HepG2 (cell line): ENCODE measurements at regions not wholly inside any gene's neighbourhood (a gene's known extent, or its start where the extent isn't known, plus 50 kb on each side); places are given as distances from the start of the nearest gene placed in this dataset.

Source experiments
- ATAC-seq: fragments of 200-7000 bp; cut with Tn5 transposase; 3 replicates; pipeline ENCODE4 v1.9.1; 2020; ENCODE audit warnings: mild to moderate bottlenecking, moderate library complexity
- BruUV-seq: library from RNA; stranded (reverse); fragments of 400-500 nt; replicated peaks from 2 replicates; lab custom pipeline; 2021; lab: Mats Ljungman, UMichigan
- CTCF ChIA-PET: fragments of 300-600 bp; formaldehyde crosslinking; extraction: SDS; loops from one replicate; lab custom pipeline; 2021; ENCODE audit warnings: low total read pairs, inconsistent platforms, low intra/inter-chr PET ratio; lab: Yijun Ruan, JAX
- POLR2A ChIA-PET: fragments of 350-600 bp; sonication (Branson Sonifier 250); formaldehyde crosslinking; loops from one replicate; lab custom pipeline; 2020; ENCODE audit warnings: antibody characterized with exemption, inconsistent platforms; lab: Yijun Ruan, JAX
- DNase-seq: peaks from one replicate; pipeline ENCODE4 v3.0.0-alpha.2; 2015; ENCODE audit warnings: low spot score
- FAIRE-seq: peaks from 3 replicates; lab custom pipeline; 2011; peaks lifted over from hg19 to GRCh38; lab: Jason Lieb, UNC
- H2AFZ ChIP-seq: one replicate; pipeline ENCODE4 v1.6.1; 2011; ENCODE audit warnings: low read length, inconsistent platforms
- H3K27ac ChIP-seq: fragments of 300-600 bp; 3 replicates; pipeline ENCODE4 v1.8.0; 2011; ENCODE audit warnings: mixed run types, mild to moderate bottlenecking, mixed read lengths, low read length, inconsistent platforms; ENCODE audit not compliant: insufficient read depth; ENCODE audit errors: extremely low read length
- H3K27me3 ChIP-seq, 2 experiments: fragments of 200-600 bp in 1 of 2; 2 replicates in 1 of 2; 3 replicates in 1 of 2; pipeline versions ENCODE4 v1.6.0 to v1.8.0; 2011; ENCODE audit warnings: low read length in 2 of 2, mild to moderate bottlenecking in 2 of 2, moderate library complexity in 2 of 2, inconsistent platforms in 1 of 2; ENCODE audit not compliant: insufficient read depth in 2 of 2, control insufficient read depth in 1 of 2
- H3K36me3 ChIP-seq, 2 experiments: fragments of 200-600 bp in 1 of 2; replicated peaks in 1 of 2; 2 replicates in 1 of 2; 3 replicates in 1 of 2; pipeline versions ENCODE4 v1.5.1 to v1.8.0; 2011; ENCODE audit warnings: low read length in 2 of 2, inconsistent platforms in 1 of 2; ENCODE audit not compliant: insufficient read depth in 2 of 2, control insufficient read depth in 1 of 2
- H3K4me1 ChIP-seq: 2 replicates; pipeline ENCODE4 v1.5.1; 2012; ENCODE audit warnings: low read length, inconsistent platforms; ENCODE audit not compliant: insufficient read depth
- H3K4me2 ChIP-seq: 2 replicates; pipeline ENCODE4 v1.6.0; 2011; ENCODE audit warnings: low read depth, low read length, inconsistent platforms
- H3K4me3 ChIP-seq, 3 experiments: fragments of 200-600 bp in 1 of 3; sonication (generic), shearing (Covaris generic) in 1 of 3; replicated peaks in 1 of 3; 2 replicates each; pipeline ENCODE4 v1.5.1; 2011 to 2016; ENCODE audit warnings: low read length in 3 of 3, inconsistent platforms in 2 of 3, low read depth in 2 of 3, mild to moderate bottlenecking in 2 of 3, control low read depth in 1 of 3, mixed read lengths in 1 of 3; ENCODE audit not compliant: insufficient read depth in 1 of 3
- H3K79me2 ChIP-seq: one replicate; pipeline ENCODE4 v1.6.1; 2011; ENCODE audit warnings: low read length, inconsistent platforms; ENCODE audit not compliant: insufficient read depth
- H3K9ac ChIP-seq: 2 replicates; pipeline ENCODE4 v1.6.0; 2011; ENCODE audit warnings: mild to moderate bottlenecking, low read depth, low read length, inconsistent platforms; ENCODE audit not compliant: insufficient read depth
- H3K9me3 ChIP-seq: 2 replicates; pipeline ENCODE4 v1.5.1; 2012; ENCODE audit warnings: mild to moderate bottlenecking, low read length
- H4K20me1 ChIP-seq: 2 replicates; pipeline ENCODE4 v1.6.0; 2011; ENCODE audit warnings: inconsistent platforms, mild to moderate bottlenecking, low read length, moderate library complexity; ENCODE audit not compliant: insufficient read depth
- AGO2 ChIP-seq: fragments of 200-400 bp; formaldehyde crosslinking; optimal IDR thresholded peaks from 2 replicates; pipeline ENCODE3; 2017; ENCODE audit warnings: mild to moderate bottlenecking, low read depth, low read length, moderate library complexity
- ATF1 ChIP-seq: IDR thresholded peaks from 2 replicates; pipeline ENCODE4 v1.6.1; 2016; ENCODE audit warnings: mild to moderate bottlenecking, control low read depth
- CCAR2 ChIP-seq: fragments of 200-400 bp; formaldehyde crosslinking; optimal IDR thresholded peaks from 2 replicates; pipeline ENCODE3; 2018; ENCODE audit warnings: low read depth, mild to moderate bottlenecking, low read length, moderate library complexity
- ETV5 ChIP-seq: IDR thresholded peaks from 2 replicates; pipeline ENCODE4 v1.6.1; 2018; ENCODE audit warnings: missing biosample characterization, missing genetic modification reagents, inconsistent platforms, borderline replicate concordance
- KAT8 ChIP-seq: IDR thresholded peaks from 2 replicates; pipeline ENCODE4 v1.6.1; 2016; ENCODE audit warnings: missing genetic modification reagents, missing compliant biosample characterization
- PHF5A ChIP-seq: IDR thresholded peaks from one replicate; pipeline ENCODE4 v1.6.1; 2018; ENCODE audit warnings: low read depth, missing genetic modification reagents; ENCODE audit not compliant: unreplicated experiment
- SPEN ChIP-seq: sonication (generic); formaldehyde crosslinking; IDR thresholded peaks from 2 replicates; pipeline ENCODE4 v1.5.1; 2020; ENCODE audit warnings: low read depth, mild to moderate bottlenecking, missing genetic modification reagents
- TAF1 ChIP-seq: sonication (generic); formaldehyde crosslinking; IDR thresholded peaks from 2 replicates; pipeline ENCODE4 v1.4.0; 2020; ENCODE audit warnings: missing genetic modification reagents
- ZNF101 ChIP-seq: sonication (generic); formaldehyde crosslinking; IDR thresholded peaks from 2 replicates; pipeline ENCODE4 v1.4.0; 2020; ENCODE audit warnings: mild to moderate bottlenecking, low read depth, missing genetic modification reagents, borderline replicate concordance
- ZNF33A ChIP-seq: sonication (generic); formaldehyde crosslinking; IDR thresholded peaks from 2 replicates; pipeline ENCODE4 v1.5.1; 2020; ENCODE audit warnings: missing genetic modification reagents, mild to moderate bottlenecking, moderate library complexity, borderline replicate concordance
- ZNF547 ChIP-seq: sonication (generic); formaldehyde crosslinking; IDR thresholded peaks from 2 replicates; pipeline ENCODE4 v1.5.1; 2020; ENCODE audit warnings: mild to moderate bottlenecking, missing genetic modification reagents
- ZNF598 ChIP-seq: sonication (generic); formaldehyde crosslinking; IDR thresholded peaks from 2 replicates; pipeline ENCODE4 v1.5.1; 2020; ENCODE audit warnings: mild to moderate bottlenecking, missing genetic modification reagents, borderline replicate concordance
- WGBS: methylation state at CpG from one replicate; pipeline ENCODE4 v1.1.6; 2017; ENCODE audit warnings: low lambda C conversion rate; 5-methylcytosine and 5-hydroxymethylcytosine counted together
- in situ Hi-C: cut with HindIII; loops from 2 replicates; pipeline ENCODE4 v1.10.0; 2017; ENCODE audit warnings: low pct_unique_long_range_greater_than_20kb; ENCODE audit not compliant: extremely low pct_ligation_motif_present
- intact Hi-C: fragments of 100-400 bp; cut with micrococcal nuclease; formaldehyde crosslinking; loops from one replicate; pipeline ENCODE4 v1.10.0; 2022; ENCODE audit not compliant: unreplicated experiment
- TF ChIP-seq, protein P1 (sequence below): sonication (generic); formaldehyde crosslinking; IDR thresholded peaks from 2 replicates; pipeline ENCODE4 v1.5.1; 2020; ENCODE audit warnings: mild to moderate bottlenecking, missing genetic modification reagents, moderate library complexity
- TF ChIP-seq, protein P2 (sequence below): IDR thresholded peaks from 2 replicates; pipeline ENCODE4 v1.6.1; 2012; ENCODE audit warnings: inconsistent platforms
- TF ChIP-seq, protein P3 (sequence below): sonication (generic); formaldehyde crosslinking; IDR thresholded peaks from 2 replicates; pipeline ENCODE4 v1.9.0; 2021; ENCODE audit warnings: missing genetic modification reagents, mild to moderate bottlenecking, borderline replicate concordance

DNA sequence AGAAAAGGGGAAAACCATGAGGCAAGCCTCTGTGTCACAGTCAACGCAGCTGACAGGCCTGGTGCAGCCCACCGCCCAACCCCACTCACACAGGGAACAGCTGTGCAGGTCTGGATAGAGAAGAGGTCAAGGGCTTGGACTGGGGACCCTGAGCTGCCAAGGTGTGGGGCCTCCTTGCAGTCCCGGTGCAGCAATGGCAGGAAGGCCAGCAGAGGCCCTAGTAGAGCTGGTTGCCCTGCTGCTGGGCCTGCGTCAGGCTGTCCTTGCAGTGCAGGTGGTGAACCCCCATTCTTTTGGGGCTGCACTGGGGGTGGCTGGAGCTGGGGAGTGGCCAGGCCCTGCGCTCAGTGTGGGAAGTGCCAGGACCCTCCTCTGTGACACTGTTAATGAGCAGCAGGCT lies 482.0 kb downstream of the SMARCA1 start:
- Histone ChIP-seq H3K4me2 (no peak overlapping the region), H3K36me3 (no peaks in the 10 kb centered on the region), H4K20me1 (no peaks in the 10 kb centered on the region), H3K4me3 (no peak overlapping the region), H3K4me1 (peaks cover 7% of the 10 kb centered on the region; the same call in 1 of the 2 replicates), H3K79me2 (no peaks in the 10 kb centered on the region), H3K9me3 (no peaks in the 10 kb centered on the region), H3K27ac (no peak overlapping the region), H3K9ac (no peak overlapping the region), H2AFZ (no peak overlapping the region), H3K27me3 (no peaks in the 10 kb centered on the region)
- ChIA-PET POLR2A (no interaction called here), CTCF (no interaction called here)
- no CpG with 5 or more reads among the region's 5 CpGs for WGBS
- FAIRE-seq, result no peak
- no peak for DNase-seq
- no TSS peak for BruUV-seq
- in situ Hi-C loops (no loop called here), intact Hi-C loops (no loop called here)
- TF ChIP-seq, protein P1, sequence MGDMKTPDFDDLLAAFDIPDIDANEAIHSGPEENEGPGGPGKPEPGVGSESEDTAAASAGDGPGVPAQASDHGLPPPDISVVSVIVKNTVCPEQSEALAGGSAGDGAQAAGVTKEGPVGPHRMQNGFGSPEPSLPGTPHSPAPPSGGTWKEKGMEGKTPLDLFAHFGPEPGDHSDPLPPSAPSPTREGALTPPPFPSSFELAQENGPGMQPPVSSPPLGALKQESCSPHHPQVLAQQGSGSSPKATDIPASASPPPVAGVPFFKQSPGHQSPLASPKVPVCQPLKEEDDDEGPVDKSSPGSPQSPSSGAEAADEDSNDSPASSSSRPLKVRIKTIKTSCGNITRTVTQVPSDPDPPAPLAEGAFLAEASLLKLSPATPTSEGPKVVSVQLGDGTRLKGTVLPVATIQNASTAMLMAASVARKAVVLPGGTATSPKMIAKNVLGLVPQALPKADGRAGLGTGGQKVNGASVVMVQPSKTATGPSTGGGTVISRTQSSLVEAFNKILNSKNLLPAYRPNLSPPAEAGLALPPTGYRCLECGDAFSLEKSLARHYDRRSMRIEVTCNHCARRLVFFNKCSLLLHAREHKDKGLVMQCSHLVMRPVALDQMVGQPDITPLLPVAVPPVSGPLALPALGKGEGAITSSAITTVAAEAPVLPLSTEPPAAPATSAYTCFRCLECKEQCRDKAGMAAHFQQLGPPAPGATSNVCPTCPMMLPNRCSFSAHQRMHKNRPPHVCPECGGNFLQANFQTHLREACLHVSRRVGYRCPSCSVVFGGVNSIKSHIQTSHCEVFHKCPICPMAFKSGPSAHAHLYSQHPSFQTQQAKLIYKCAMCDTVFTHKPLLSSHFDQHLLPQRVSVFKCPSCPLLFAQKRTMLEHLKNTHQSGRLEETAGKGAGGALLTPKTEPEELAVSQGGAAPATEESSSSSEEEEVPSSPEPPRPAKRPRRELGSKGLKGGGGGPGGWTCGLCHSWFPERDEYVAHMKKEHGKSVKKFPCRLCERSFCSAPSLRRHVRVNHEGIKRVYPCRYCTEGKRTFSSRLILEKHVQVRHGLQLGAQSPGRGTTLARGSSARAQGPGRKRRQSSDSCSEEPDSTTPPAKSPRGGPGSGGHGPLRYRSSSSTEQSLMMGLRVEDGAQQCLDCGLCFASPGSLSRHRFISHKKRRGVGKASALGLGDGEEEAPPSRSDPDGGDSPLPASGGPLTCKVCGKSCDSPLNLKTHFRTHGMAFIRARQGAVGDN (CRISPR knock-in tag), result peak; percentile 34; the same call in 1 of the 2 replicates
- no peak for TF ChIP-seq ZNF101 (CRISPR knock-in tag)
- ATAC-seq, result peak; percentile 38; the same call in 1 of the 3 replicates

DNA sequence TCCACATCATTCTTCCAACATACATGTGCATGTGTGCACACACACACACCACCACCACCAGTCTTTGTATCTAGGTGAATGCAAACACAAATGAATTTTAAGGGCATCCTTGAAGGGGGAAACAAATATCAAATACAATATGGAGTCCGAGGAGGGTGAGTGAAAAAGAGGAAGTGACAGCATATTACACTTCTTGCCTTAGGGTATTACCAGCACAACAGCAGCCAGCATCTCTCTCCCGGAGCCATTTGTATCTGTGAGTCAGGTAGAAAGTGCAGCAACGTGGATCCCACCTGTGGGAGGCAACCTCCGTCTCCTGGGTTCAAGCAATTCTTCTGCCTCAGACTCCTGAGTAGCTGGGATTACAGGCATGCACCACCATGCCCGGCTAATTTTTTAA lies 483.2 kb downstream of the SMARCA1 start:
- intact Hi-C loops, result no loop called here
- CTCF ChIA-PET, result no interaction called here
- FAIRE-seq, result no peak
- TF ChIP-seq KAT8 (CRISPR knock-in tag) (no peak), TAF1 (CRISPR knock-in tag) (no peak), ZNF33A (CRISPR knock-in tag) (no peak), SPEN (CRISPR knock-in tag) (no peak), CCAR2 (no peak), PHF5A (CRISPR knock-in tag) (no peak), AGO2 (no peak), ZNF547 (no peak), ATF1 (no peak), ZNF598 (no peak), ETV5 (no peak)
- TF ChIP-seq, protein P2, sequence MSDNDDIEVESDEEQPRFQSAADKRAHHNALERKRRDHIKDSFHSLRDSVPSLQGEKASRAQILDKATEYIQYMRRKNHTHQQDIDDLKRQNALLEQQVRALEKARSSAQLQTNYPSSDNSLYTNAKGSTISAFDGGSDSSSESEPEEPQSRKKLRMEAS, result no peak
- TF ChIP-seq, protein P3, sequence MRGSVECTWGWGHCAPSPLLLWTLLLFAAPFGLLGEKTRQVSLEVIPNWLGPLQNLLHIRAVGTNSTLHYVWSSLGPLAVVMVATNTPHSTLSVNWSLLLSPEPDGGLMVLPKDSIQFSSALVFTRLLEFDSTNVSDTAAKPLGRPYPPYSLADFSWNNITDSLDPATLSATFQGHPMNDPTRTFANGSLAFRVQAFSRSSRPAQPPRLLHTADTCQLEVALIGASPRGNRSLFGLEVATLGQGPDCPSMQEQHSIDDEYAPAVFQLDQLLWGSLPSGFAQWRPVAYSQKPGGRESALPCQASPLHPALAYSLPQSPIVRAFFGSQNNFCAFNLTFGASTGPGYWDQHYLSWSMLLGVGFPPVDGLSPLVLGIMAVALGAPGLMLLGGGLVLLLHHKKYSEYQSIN (CRISPR knock-in tag), result no peak

More for the DNA sequence above, 483.2 kb downstream of the SMARCA1 start:
- H3K79me2 ChIP-seq, result no peaks in the 10 kb centered on the region
- H3K9ac ChIP-seq, result no peak overlapping the region
- no peaks in the 10 kb centered on the region for H3K27me3 ChIP-seq
- DNase-seq, result no peak
- H3K9me3 ChIP-seq, result no peaks in the 10 kb centered on the region
- H3K4me3 ChIP-seq, result no peak overlapping the region
- 83% methylated on average over 2 of the region's 5 CpGs for WGBS
- no TSS peak for BruUV-seq
- POLR2A ChIA-PET, result no interaction called here
- in situ Hi-C loops, result no loop called here
- H3K4me1 ChIP-seq, result peaks cover 7% of the 10 kb centered on the region; the same call in 1 of the 2 replicates
- ATAC-seq, result no peak
- no peak overlapping the region for H3K4me2 ChIP-seq
- no peaks in the 10 kb centered on the region for H3K36me3 ChIP-seq
- H4K20me1 ChIP-seq, result no peaks in the 10 kb centered on the region
- H2AFZ ChIP-seq, result no peak overlapping the region
- no peak overlapping the region for H3K27ac ChIP-seq
